ENCODE measurements at regions not wholly inside any gene's neighbourhood (a gene's known extent, or its start where the extent isn't known, plus 50 kb on each side); places are given as distances from the start of the nearest gene placed in this dataset.

GRCh38 chr21:35226328-35226727, 177.2 kb upstream of the RUNX1 start:
- TF ChIP-seq CTCF (IDR thresholded peaks at IDR 0.05) (no peak), EP300 (IDR thresholded peaks at IDR 0.05) (no peak)

Data from tibial nerve (tissue), 4 donors.